Stimulated activated memory B cell treated with anti-CD40 and anti-IgM and Interleukin-4, amounts not matched to agents 10 μg/mL and 1 μg/mL and 100 μg/mL, for 72 hours (primary cell): ENCODE measurements at regions not wholly inside any gene's neighbourhood (a gene's known extent, or its start where the extent isn't known, plus 50 kb on each side); places are given as distances from the start of the nearest gene placed in this dataset.
"Not testable (repeated sequence)": the region's sequence is repeated elsewhere in the genome, so short reads cannot be mapped to it uniquely, and the experiment has no call there.

ENCODE experiments used
- ATAC-seq: fragments of 150-1000 bp; cut with Tn5 transposase; 2 replicates; pipeline ENCODE4 v1.10.0; 2021
- H3K27ac Mint-ChIP-seq: one replicate; pipeline ENCODE4 v1.8.0; 2022; ENCODE audit warnings: mild to moderate bottlenecking, mixed read lengths
- H3K27me3 Mint-ChIP-seq: one replicate; pipeline ENCODE4 v1.8.0; 2022; ENCODE audit warnings: mixed read lengths
- H3K36me3 Mint-ChIP-seq: one replicate; pipeline ENCODE4 v1.8.0; 2022; ENCODE audit warnings: mixed read lengths
- H3K4me1 Mint-ChIP-seq: one replicate; pipeline ENCODE4 v1.8.0; 2022; ENCODE audit warnings: mixed read lengths
- H3K4me3 Mint-ChIP-seq: one replicate; pipeline ENCODE4 v1.8.0; 2022; ENCODE audit warnings: mild to moderate bottlenecking, moderate library complexity, mixed read lengths
- H3K9me3 Mint-ChIP-seq: one replicate; pipeline ENCODE4 v1.8.0; 2022; ENCODE audit warnings: mixed read lengths

DNA sequence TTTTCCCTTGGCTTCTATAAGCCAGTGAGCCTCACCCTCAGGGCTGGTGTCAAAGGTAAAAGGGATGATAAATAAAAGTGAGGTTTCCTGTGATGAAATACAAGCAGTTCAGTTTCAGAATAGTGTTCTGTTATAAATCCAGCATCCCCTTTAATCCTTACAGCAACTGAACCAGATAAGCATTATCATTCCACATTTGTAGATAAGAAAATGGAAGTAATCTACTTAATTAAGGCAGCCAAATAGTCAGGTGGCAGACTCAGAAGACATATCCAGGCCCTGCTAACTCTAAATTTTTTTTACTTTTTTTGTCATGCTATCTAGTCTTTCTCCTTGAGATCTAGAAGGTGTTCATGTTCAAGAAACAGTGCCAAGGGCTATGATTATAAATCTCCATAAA lies 99.4 kb upstream of the SOX21 start:
- no peaks in the 10 kb centered on the region for H3K9me3 Mint-ChIP-seq
- no peak for ATAC-seq
- H3K4me3 Mint-ChIP-seq, result no peak overlapping the region
- no peaks in the 10 kb centered on the region for H3K27me3 Mint-ChIP-seq
- no peaks in the 10 kb centered on the region for H3K36me3 Mint-ChIP-seq
- H3K4me1 Mint-ChIP-seq, result no peaks in the 10 kb centered on the region
- H3K27ac Mint-ChIP-seq, result no peak overlapping the region

DNA sequence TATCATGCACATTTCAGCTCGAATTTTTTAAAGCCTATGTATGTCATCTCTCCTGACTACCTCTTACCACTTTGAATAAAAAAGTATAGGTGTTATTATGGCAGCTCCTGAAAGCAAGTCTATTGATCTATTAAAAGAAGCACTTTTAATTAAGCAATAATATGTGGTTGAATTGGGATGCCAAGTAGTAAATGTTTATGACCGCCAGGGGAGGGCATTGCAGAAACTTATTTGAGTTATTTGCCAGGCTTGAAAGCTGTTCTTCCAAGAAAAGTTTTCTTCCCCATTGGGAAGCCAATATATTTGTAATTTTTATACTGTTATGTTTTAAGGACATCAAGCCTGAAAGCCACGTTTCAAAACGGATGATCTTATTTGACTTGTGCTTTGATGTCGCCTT lies 88.1 kb upstream of the SOX21 start:
- ATAC-seq, result no peak
- Mint-ChIP-seq H3K27ac (no peak overlapping the region), H3K36me3 (no peaks in the 10 kb centered on the region), H3K4me1 (no peaks in the 10 kb centered on the region), H3K27me3 (no peaks in the 10 kb centered on the region), H3K4me3 (no peak overlapping the region), H3K9me3 (peaks cover 4% of the 10 kb centered on the region)

DNA sequence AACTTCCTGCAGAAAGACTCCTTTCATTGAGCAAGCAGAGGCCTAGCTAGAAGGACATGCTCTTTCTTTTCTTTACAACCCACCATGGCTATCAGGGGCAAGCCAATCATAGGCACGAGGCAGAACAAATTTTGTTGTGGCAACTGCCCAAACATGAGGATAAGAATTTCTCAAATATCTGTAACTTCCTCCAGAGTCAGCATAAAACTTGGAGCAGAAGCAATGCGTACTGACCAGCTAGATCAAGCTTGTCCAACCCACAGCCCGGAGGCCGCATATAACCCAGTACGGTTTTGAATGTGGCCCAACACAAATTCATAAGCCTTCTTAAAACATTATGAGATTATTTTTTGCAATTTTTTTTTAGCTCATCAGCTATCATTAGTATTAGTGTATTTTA lies 87.0 kb upstream of the SOX21 start:
- Mint-ChIP-seq H3K4me3 (no peak overlapping the region), H3K27me3 (no peaks in the 10 kb centered on the region), H3K27ac (no peak overlapping the region), H3K4me1 (no peaks in the 10 kb centered on the region), H3K36me3 (no peaks in the 10 kb centered on the region), H3K9me3 (peaks cover 4% of the 10 kb centered on the region)
- no peak for ATAC-seq

DNA sequence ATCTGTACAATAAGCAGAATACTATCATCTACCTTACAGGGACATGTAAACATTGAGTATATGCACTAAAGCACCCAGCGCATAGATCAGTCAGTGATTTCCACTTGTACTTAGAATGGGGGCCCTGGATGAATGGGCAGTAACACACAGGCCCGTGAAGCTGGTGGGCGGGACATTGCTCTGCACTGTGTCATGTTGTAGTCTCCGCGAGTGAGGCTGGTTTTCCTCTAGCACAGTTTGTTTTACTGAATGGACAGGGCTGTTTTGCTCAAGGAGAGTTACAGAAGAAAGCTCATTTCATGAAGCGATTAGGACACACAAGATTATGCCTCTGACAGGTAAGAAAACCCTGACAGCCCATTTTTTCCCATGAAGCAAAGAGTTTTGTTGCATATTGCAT lies 86.4 kb upstream of the SOX21 start:
- no peak overlapping the region for H3K27ac Mint-ChIP-seq
- H3K27me3 Mint-ChIP-seq, result no peaks in the 10 kb centered on the region
- no peaks in the 10 kb centered on the region for H3K36me3 Mint-ChIP-seq
- no peaks in the 10 kb centered on the region for H3K4me1 Mint-ChIP-seq
- H3K4me3 Mint-ChIP-seq, result no peak overlapping the region
- peaks cover 1% of the 10 kb centered on the region for H3K9me3 Mint-ChIP-seq
- no peak for ATAC-seq

DNA sequence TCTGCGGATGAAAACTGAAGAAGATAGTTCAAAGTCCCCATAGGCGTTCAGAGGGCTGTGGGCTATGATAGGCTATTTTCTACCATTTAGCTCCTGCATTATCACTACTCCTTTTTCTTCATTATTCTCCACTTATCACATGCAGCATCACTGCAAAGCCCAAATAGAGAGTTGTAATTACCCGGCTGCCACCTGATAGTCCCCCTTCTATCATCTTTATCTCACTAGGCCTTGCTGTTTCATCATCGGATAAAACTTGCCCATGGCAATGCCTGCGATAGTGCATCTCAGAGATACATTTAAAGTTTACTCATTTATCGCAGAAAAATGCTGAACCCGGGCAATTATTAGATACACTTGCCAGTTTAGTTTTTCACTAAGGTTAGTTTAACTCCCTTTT lies 82.9 kb upstream of the SOX21 start:
- H3K36me3 Mint-ChIP-seq, result no peaks in the 10 kb centered on the region
- no peaks in the 10 kb centered on the region for H3K4me1 Mint-ChIP-seq
- no peaks in the 10 kb centered on the region for H3K27me3 Mint-ChIP-seq
- no peak overlapping the region for H3K27ac Mint-ChIP-seq
- ATAC-seq, result no peak
- H3K4me3 Mint-ChIP-seq, result no peak overlapping the region
- H3K9me3 Mint-ChIP-seq, result no peaks in the 10 kb centered on the region

DNA sequence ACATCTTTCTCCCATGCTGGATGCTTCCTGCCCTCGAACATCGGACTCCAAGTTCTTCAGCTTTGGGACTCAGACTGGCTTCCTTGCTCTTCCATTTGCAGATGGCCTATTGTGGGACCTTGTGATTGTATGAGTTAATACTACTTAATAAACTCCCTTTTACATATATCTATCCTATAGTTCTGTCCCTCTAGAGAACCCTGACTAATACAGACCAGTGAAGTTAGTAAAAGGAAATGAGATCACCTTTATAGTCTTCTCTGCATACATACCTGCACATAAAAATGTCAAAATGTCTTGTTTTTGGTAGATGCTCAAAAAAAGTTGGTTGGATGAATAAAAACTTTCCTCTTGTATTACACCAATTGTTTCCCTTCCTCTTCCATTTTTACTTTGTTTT lies 73.9 kb upstream of the SOX21 start:
- not testable (repeated sequence) for H3K27ac Mint-ChIP-seq, H3K36me3 Mint-ChIP-seq, H3K4me3 Mint-ChIP-seq, ATAC-seq, H3K27me3 Mint-ChIP-seq, H3K4me1 Mint-ChIP-seq, H3K9me3 Mint-ChIP-seq

DNA sequence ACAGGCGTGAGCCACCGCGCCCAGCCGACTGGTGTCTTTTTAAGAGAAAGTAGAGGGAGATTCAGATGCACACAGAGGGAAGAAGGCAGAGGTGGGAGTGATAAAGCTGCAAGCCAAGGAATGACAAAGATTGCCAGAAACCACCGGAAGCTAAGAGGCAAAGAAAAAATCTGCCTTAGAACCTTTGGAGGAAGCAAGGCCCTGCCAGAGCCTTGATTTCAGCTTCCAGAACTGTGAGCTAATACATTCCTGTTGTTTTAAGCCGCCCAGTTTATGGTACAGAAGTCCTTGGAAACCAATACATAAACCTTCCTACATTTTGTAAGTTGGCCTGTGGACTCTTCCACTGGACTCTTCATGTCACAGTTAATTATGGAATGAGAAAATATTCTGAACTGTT lies 71.7 kb upstream of the SOX21 start:
- H3K27ac Mint-ChIP-seq, result no peak overlapping the region
- H3K27me3 Mint-ChIP-seq, result no peaks in the 10 kb centered on the region
- no peak for ATAC-seq

DNA sequence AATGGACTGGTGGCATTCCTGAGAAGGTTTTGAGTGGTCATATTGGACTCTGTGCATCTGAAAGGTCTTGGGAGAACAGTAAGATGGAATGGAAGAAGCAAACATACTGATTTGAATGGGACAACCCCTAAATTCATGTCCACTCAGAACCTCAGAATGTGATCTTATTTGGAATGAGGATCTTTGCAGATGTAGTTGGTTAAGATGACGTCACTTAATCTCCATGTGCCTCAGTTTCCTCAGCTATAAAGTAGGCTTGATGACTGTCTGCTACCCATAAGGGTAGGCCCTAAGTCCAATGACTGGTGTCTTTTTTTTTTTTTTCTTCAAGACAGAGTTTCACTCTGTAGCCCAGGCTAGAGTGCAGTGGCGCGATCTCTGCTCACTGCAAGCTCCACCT lies 71.1 kb upstream of the SOX21 start:
- Mint-ChIP-seq H3K36me3 (no peaks in the 10 kb centered on the region), H3K27me3 (no peaks in the 10 kb centered on the region), H3K4me3 (no peak overlapping the region), H3K9me3 (peaks cover 5% of the 10 kb centered on the region), H3K4me1 (no peaks in the 10 kb centered on the region), H3K27ac (no peak overlapping the region)
- no peak for ATAC-seq

More for the DNA sequence above, 71.7 kb upstream of the SOX21 start:
- Mint-ChIP-seq H3K9me3 (peaks cover 5% of the 10 kb centered on the region), H3K4me1 (no peaks in the 10 kb centered on the region), H3K4me3 (no peak overlapping the region), H3K36me3 (no peaks in the 10 kb centered on the region)

DNA sequence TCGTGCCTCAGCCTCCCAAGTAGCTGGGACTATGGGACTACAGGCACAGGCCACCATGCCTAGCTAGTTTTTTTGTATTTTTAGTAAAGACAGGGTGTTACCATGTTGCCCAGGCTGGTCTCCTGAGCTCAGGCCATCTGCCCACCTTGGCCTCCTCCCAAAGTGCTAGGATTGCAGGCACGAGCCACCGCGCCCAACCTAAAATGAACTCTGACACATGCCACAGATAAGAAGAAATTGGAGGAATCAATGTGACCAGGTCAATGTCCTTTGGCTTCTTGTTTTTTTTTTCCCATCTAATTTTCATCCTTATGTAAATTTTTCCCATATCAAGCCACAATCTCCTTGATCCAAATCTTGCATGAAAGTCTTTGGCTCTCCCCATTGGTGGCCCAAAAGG lies 68.1 kb upstream of the SOX21 start:
- Mint-ChIP-seq H3K4me3 (no peak overlapping the region), H3K36me3 (no peaks in the 10 kb centered on the region), H3K4me1 (no peaks in the 10 kb centered on the region), H3K27ac (no peak overlapping the region), H3K27me3 (no peaks in the 10 kb centered on the region), H3K9me3 (peaks cover 5% of the 10 kb centered on the region)
- ATAC-seq, result no peak

DNA sequence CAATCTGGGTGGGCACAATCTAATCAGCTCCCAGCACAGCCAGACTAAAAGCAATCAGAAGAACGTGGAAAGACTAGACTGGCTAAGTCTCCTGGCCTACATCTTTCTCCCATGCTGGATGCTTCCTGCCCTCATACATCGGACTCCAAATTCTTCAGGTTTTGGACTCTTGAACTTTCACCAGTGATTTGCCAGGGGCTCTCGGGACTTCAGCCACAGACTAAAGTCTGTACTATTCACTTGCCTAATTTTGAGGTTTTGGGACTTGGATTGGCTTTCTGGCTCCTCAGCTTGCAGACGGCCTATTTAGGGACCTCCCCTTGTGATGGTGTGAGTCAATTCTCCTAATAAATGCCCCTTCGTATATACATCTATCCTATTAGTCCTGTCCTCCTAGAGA lies 66.6 kb upstream of the SOX21 start:
- Mint-ChIP-seq H3K9me3 (peaks cover 5% of the 10 kb centered on the region), H3K27ac (no peak overlapping the region), H3K4me1 (no peaks in the 10 kb centered on the region), H3K36me3 (no peaks in the 10 kb centered on the region), H3K4me3 (no peak overlapping the region), H3K27me3 (no peaks in the 10 kb centered on the region)
- ATAC-seq, result no peak

DNA sequence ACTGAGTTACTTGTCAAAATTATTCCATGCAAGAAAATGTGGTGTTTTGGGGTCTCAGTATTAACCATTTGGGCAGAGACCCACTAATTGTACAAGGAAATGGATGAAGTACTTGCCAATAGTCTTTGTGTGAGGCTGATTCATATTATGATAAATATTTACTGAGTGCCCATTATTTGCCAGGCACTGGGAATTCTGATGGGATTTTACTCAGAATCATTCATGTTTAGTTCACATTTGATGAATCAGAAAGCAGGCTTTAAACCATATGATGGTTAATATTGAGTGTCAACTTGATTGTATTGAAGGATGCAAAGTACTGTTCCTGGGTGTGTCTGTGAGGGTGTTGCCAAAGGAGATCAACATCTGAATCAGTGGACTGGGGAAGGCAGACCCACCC lies 66.2 kb upstream of the SOX21 start:
- H3K4me3 Mint-ChIP-seq, result no peak overlapping the region
- H3K9me3 Mint-ChIP-seq, result peaks cover 5% of the 10 kb centered on the region
- no peaks in the 10 kb centered on the region for H3K27me3 Mint-ChIP-seq
- H3K27ac Mint-ChIP-seq, result no peak overlapping the region
- H3K36me3 Mint-ChIP-seq, result no peaks in the 10 kb centered on the region
- no peak for ATAC-seq
- no peaks in the 10 kb centered on the region for H3K4me1 Mint-ChIP-seq

DNA sequence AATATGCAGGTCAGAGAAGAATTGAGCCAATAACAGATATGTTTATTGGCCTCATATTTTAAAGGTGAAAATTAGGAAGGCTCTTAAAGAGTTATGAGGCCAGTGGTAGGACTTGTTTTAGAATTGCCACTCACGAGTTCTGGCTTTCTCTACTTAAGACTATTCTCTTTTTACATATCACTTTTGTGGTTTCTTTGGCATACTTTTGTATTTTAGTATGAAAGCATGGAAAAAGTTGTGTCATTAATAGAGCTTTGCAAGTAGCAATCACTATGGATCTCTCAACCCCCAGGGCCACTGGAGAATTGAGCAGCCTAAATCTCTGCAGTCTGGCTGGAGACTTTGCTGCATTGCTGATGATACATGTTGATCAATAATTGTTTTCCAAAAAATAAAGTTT lies 64.6 kb upstream of the SOX21 start:
- no peaks in the 10 kb centered on the region for H3K4me1 Mint-ChIP-seq
- no peaks in the 10 kb centered on the region for H3K9me3 Mint-ChIP-seq
- no peak overlapping the region for H3K4me3 Mint-ChIP-seq
- no peaks in the 10 kb centered on the region for H3K27me3 Mint-ChIP-seq
- ATAC-seq, result no peak
- H3K27ac Mint-ChIP-seq, result no peak overlapping the region
- no peaks in the 10 kb centered on the region for H3K36me3 Mint-ChIP-seq

DNA sequence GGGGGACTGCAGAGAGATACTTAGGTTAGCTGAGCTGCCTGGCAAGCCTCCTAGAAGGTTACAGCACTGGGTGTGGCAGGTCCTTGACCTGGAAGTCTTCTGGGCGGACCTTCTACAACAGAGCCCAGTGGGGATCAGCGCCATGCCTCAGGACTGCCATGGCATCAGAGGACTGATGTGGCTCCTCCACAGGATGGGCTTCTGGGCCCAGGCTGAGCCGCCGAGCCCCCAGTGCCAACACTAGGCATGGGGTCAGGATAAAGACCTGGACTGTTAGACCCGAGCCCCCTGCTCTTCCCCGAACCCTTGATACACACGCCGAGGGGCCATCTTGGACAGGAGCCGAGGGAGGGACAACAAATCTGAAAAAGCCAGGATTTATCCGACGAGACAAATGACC lies 64.0 kb upstream of the SOX21 start:
- H3K4me3 Mint-ChIP-seq, result no peak overlapping the region
- no peaks in the 10 kb centered on the region for H3K36me3 Mint-ChIP-seq
- H3K27me3 Mint-ChIP-seq, result no peaks in the 10 kb centered on the region
- no peaks in the 10 kb centered on the region for H3K4me1 Mint-ChIP-seq
- peak; percentile 24 for ATAC-seq
- no peaks in the 10 kb centered on the region for H3K9me3 Mint-ChIP-seq
- H3K27ac Mint-ChIP-seq, result no peak overlapping the region

DNA sequence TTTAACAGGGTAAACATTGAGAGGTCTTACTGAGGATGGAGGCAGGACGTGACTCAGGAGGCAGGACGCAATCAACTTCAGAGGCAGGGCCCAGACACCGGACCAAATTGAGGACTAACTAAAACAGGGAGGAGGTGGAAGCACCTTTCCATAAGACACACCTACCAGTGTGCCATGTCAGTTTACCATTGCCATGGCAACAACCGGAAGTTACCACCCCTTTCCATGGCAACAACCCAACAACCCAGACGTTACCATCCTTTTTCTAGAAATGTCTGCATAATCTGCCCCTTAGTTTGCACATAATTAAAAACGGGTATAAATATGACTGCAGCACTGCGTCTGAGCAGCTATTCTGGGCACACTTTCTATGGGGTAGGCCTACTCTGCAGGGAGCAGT lies 53.5 kb upstream of the SOX21 start:
- H3K9me3 Mint-ChIP-seq, result no peaks in the 10 kb centered on the region
- H3K4me3 Mint-ChIP-seq, result no peak overlapping the region
- no peaks in the 10 kb centered on the region for H3K4me1 Mint-ChIP-seq
- no peak for ATAC-seq
- H3K27ac Mint-ChIP-seq, result no peak overlapping the region
- H3K27me3 Mint-ChIP-seq, result no peaks in the 10 kb centered on the region
- no peaks in the 10 kb centered on the region for H3K36me3 Mint-ChIP-seq

DNA sequence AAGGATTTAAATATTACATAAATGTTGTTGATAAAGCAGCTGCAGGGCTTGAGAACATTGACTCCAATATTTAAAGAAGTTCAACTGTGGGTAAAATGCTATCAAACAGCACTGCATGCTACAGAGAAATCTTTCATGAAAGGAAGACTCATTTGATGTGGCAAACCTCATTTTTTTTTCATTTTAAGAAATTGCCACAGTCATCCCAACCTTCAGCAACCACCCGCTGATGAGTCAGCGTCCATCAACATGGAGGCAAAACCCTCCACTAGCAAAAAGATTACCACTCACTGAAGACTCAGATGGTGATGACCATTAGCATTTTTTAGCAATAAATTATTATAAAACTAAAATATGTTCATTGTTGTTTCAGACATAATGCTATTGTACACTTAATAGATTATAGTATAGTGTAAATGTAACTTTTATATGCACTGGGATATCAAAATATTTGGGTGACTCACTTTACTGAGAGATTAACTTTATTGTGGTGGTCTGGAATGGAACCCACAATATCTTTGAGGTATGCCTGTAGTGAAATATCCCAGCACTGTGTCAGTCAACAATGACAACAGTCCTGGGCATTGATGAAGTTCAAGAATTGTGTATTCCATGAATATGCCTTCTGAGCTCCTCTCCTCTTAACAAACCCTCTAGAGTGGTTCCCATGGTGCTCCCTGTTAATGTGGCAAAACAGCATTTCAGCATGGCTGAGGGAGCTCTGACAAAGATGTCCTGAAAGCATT lies 52.4 kb upstream of the SOX21 start:
- Mint-ChIP-seq H3K9me3 (no peaks in the 10 kb centered on the region), H3K27ac (no peak overlapping the region), H3K36me3 (no peaks in the 10 kb centered on the region), H3K27me3 (no peaks in the 10 kb centered on the region), H3K4me1 (no peaks in the 10 kb centered on the region), H3K4me3 (no peak overlapping the region)
- ATAC-seq, result no peak
